GM12864 (cell line): ENCODE measurements at regions not wholly inside any gene's neighbourhood (a gene's known extent, or its start where the extent isn't known, plus 50 kb on each side); places are given as distances from the start of the nearest gene placed in this dataset.
"Not testable (repeated sequence)": the region's sequence is repeated elsewhere in the genome, so short reads cannot be mapped to it uniquely, and the experiment has no call there.

Experiments
- DNase-seq: peaks from one replicate; pipeline ENCODE4 v3.0.0-alpha.2; 2011; ENCODE audit warnings: low read depth
- H3K4me3 ChIP-seq: 2 replicates; pipeline ENCODE4 v1.5.1; 2011; ENCODE audit warnings: mild to moderate bottlenecking, low read depth, low read length, control low read depth
- TF ChIP-seq, protein P1 (sequence below): IDR thresholded peaks from 2 replicates; pipeline ENCODE4 v1.5.1; 2011; ENCODE audit warnings: low read depth, mild to moderate bottlenecking, moderate library complexity, low read length, control low read depth, inconsistent platforms; ENCODE audit errors: missing control alignments

DNA sequence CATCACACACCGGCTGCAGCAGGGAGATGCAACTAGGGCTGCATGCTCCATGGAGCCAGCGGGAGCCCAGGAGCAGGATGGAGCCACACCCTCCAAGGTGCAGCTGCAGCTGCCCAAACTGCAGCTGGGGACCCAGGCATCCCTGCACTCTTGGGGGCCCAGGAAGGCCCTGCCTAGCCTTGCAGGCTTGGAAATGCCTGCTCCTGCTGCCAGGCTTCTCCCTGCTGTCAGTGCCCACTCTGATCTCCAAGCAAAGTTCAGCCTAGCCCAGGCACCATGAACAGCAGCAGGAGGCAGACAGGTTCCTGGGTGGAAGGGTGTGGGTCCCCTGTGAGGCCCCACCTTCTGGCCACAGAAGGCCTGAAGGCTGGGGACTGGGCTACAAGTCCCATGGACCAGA is 1057.1 kb downstream of the CDH8 start:
- TF ChIP-seq, protein P1, sequence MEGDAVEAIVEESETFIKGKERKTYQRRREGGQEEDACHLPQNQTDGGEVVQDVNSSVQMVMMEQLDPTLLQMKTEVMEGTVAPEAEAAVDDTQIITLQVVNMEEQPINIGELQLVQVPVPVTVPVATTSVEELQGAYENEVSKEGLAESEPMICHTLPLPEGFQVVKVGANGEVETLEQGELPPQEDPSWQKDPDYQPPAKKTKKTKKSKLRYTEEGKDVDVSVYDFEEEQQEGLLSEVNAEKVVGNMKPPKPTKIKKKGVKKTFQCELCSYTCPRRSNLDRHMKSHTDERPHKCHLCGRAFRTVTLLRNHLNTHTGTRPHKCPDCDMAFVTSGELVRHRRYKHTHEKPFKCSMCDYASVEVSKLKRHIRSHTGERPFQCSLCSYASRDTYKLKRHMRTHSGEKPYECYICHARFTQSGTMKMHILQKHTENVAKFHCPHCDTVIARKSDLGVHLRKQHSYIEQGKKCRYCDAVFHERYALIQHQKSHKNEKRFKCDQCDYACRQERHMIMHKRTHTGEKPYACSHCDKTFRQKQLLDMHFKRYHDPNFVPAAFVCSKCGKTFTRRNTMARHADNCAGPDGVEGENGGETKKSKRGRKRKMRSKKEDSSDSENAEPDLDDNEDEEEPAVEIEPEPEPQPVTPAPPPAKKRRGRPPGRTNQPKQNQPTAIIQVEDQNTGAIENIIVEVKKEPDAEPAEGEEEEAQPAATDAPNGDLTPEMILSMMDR, result no peak

DNA sequence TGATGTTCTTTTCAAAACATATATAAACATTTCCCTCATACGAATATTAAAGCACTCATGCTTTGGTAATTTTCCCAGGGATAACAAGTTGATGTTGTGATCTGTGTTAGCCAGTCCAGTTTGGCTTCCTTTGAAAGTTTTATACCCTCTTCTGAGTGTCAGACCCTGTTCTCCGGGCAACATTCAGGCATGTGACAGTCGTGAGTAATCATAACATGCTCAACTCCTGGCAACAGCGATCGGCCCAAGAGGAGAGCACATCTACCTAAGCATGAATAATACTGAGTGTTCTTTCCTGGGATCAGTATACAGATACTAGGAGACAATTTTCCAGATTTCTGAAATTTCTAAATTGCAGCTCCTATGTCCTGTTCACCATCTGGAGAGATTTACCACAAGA is 1086.4 kb downstream of the CDH8 start:
- H3K4me3 ChIP-seq, result no peak overlapping the region
- TF ChIP-seq, protein P1, result no peak
- no peak for DNase-seq

More for the DNA sequence above, 1057.1 kb downstream of the CDH8 start:
- no peak overlapping the region for H3K4me3 ChIP-seq
- DNase-seq, result no peak

DNA sequence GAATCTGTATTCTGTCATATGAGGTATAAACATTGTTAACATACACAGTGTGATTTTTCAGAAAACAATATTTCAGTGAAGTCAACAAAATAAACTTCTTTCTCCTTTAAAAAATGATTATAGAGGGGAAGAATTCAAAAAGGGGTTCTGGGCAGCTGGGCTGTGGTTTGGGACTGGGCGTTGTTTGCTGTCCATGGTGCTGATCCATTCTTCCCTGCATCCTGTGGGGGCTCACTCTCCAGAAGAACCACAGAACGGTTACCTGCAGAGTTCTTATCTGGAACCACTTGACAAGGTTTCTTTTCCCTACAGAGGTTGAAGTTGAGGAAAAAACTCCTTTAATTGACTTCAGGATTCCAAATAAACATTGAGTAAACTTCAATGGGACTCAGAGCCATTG is 1091.0 kb downstream of the CDH8 start:
- H3K4me3 ChIP-seq, result no peak overlapping the region
- TF ChIP-seq, protein P1, result no peak
- DNase-seq, result no peak

DNA sequence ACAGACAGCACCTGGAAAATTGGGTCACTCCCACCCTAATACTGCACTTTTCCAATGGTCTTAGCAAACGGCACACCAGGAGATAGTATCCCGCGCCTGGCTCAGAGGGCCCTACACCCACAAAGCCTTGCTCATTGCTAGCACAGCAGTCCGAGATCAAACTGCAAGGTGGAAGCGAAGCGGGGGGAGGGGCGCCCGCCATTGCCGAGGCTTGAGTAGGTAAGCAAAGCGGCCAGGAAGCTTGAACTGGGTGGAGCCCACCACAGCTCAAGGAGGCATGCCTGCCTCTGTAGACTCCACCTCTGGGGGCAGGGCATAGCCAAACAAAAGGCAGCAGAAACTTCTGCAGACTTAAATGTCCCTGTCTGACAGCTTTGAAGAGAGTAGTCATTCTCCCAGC is 1100.0 kb downstream of the CDH8 start:
- not testable (repeated sequence) for H3K4me3 ChIP-seq, DNase-seq

DNA sequence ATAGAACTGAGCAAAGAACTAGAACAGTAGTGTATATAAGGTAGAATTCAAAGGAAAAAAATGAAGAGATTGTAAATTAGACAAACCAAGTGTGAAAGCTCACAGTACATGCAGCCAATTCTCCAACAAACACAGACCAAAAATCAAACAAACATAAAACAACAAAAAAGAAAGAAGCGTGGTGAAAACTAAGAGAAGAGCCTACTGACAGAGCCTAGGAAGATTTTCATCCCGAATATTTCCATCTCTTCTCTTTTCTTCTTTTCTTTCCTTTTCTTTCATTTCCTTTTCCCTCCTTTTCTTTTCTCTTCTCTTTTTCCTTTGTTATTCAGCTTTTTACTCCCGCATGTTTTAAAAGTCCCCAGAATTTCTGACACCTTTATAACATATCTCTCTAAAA is 1103.6 kb downstream of the CDH8 start:
- no peak overlapping the region for H3K4me3 ChIP-seq
- TF ChIP-seq, protein P1, result no peak
- DNase-seq, result no peak

DNA sequence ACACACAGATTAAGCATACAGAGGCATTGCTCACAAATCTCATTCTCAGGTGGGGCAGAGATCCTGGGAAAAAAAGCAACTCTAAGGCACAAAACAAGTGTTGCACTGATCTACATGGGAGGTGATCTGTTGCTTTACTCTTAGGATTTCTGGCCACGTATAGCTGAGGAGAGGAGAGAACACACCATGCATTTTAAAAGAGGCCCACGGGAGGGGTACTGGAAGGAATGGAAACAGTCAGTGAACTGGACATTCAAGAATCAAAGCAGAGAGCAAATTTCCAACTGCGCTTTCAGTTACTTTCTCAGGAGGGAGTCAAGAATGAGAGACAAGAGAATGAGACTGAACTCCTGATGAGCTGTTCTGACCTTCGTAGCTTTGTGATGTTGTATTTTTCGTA is 1105.9 kb downstream of the CDH8 start:
- H3K4me3 ChIP-seq, result no peak overlapping the region
- DNase-seq, result no peak
- TF ChIP-seq, protein P1, result no peak

DNA sequence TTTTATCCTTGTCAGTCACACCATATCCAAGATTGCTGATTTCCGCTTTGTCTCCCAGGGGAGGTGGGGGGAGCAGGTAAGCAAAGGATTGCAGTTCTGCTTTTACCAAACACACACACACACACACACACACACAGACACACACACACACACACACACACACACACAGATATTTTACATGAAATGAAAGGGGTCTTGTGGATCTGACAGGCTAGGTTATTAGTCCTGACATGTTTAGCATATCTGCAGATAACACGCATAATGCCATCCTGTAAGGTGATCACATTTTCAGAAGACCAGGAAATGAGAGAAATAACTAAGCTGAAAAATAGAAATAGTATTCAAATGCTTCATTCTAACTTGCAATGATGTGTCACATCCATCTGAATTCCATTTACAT is 1113.3 kb downstream of the CDH8 start:
- TF ChIP-seq, protein P1, result no peak
- DNase-seq, result no peak

DNA sequence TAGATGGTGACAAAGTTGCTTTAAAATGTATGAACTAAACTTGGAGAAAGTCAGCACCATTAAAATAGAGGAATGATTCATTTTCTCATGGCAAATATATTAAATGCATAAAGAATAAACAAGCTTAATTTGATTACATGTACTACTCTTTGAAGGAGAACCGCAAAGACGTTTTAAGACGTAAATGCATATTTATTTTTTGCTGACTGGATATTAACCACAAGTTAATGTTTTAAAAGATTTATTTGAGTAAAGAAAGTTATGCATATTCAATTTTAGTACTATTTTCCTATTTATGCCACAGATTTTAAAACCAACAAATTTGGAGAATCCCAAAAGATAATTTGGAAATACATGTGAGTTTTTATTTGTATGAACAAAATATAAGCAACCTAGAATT is 1121.9 kb downstream of the CDH8 start:
- TF ChIP-seq, protein P1, result no peak
- DNase-seq, result no peak
- no peak overlapping the region for H3K4me3 ChIP-seq

More for the DNA sequence above, 1113.3 kb downstream of the CDH8 start:
- no peak overlapping the region for H3K4me3 ChIP-seq
